NCI-H1436 treated with DMSO at 0.1 percent for 48 hours (cell line): ENCODE measurements at regions not wholly inside any gene's neighbourhood (a gene's known extent, or its start where the extent isn't known, plus 50 kb on each side); places are given as distances from the start of the nearest gene placed in this dataset.
A peak's percentile ranks its signal among the peaks of the same experiment; 100 is the strongest.

Experiments used
- DNase-seq: peaks from one replicate; lab custom pipeline; 2025; lab: John Stamatoyannopoulos, UW

GRCh38 chr9:84125046-84125445 lies 144.4 kb downstream of the RMI1 start:
- DNase-seq: no peak

GRCh38 chr9:84129529-84129928 lies 148.9 kb downstream of the RMI1 start:
- no peak for DNase-seq

- DNase-seq: peak; percentile 86
Observed at GRCh38 chr9:84136119-84136868, 155.7 kb downstream of the RMI1 start.

GRCh38 chr9:84137968-84138367 lies 157.4 kb downstream of the RMI1 start:
- no peak for DNase-seq

- no peak for DNase-seq
Observed at GRCh38 chr9:84138541-84138940, 157.9 kb downstream of the RMI1 start.

GRCh38 chr9:84139296-84140070 lies 158.9 kb downstream of the RMI1 start:
- DNase-seq: peak; percentile 50

GRCh38 chr9:84140535-84141101 lies 160.0 kb downstream of the RMI1 start:
- no peak for DNase-seq

GRCh38 chr9:84141741-84142370 lies 161.3 kb downstream of the RMI1 start:
- peak; percentile 54 for DNase-seq

GRCh38 chr9:84145031-84145430 lies 164.4 kb downstream of the RMI1 start:
- DNase-seq: no peak

- no peak for DNase-seq
Observed at GRCh38 chr9:84145780-84146179, 165.2 kb downstream of the RMI1 start.

- DNase-seq: no peak
Observed at GRCh38 chr9:84146893-84147710, 166.5 kb downstream of the RMI1 start.

- no peak for DNase-seq
Observed at GRCh38 chr9:84151236-84151635, 170.6 kb downstream of the RMI1 start.

GRCh38 chr9:84151640-84152039 lies 171.0 kb downstream of the RMI1 start:
- DNase-seq: peak; percentile 99

- no peak for DNase-seq
Observed at GRCh38 chr9:84152204-84152603, 171.6 kb downstream of the RMI1 start.

GRCh38 chr9:84153885-84154284 lies 173.3 kb downstream of the RMI1 start:
- no peak for DNase-seq

- no peak for DNase-seq
Observed at GRCh38 chr9:84154320-84154719, 173.7 kb downstream of the RMI1 start.

- DNase-seq: no peak
Observed at GRCh38 chr9:84163052-84163650, 177.4 kb downstream of the SLC28A3 start.

- DNase-seq: no peak
Observed at GRCh38 chr9:84166891-84167290, 173.7 kb downstream of the SLC28A3 start.

GRCh38 chr9:84169240-84169639 lies 171.3 kb downstream of the SLC28A3 start:
- DNase-seq: no peak

- DNase-seq: no peak
Observed at GRCh38 chr9:84170521-84171141, 169.9 kb downstream of the SLC28A3 start.

GRCh38 chr9:84173961-84174360 lies 166.6 kb downstream of the SLC28A3 start:
- DNase-seq: no peak
